AG04449 (cell line): ENCODE measurements at regions not wholly inside any gene's neighbourhood (a gene's known extent, or its start where the extent isn't known, plus 50 kb on each side); places are given as distances from the start of the nearest gene placed in this dataset.

Experiments
- CTCF ChIA-PET: fragments of 350-600 bp; formaldehyde crosslinking; extraction: SDS; loops from one replicate; lab custom pipeline; 2021; ENCODE audit warnings: antibody characterized with exemption; lab: Yijun Ruan, JAX
- POLR2A ChIA-PET: fragments of 400-600, 350-600 bp; formaldehyde crosslinking; extraction: SDS; loops from one replicate; lab custom pipeline; 2020; ENCODE audit warnings: antibody characterized with exemption, inconsistent platforms; lab: Yijun Ruan, JAX
- DNase-seq: peaks from one replicate; pipeline ENCODE4 v3.0.0-alpha.2; 2010; ENCODE audit warnings: low read depth, low spot score
- H3K4me3 ChIP-seq: 2 replicates; pipeline ENCODE4 v1.5.1; 2011; ENCODE audit warnings: low read depth, mild to moderate bottlenecking, control low read depth, low read length
- TF ChIP-seq, protein P1 (sequence below): IDR thresholded peaks from one replicate; pipeline ENCODE4 v1.5.1; 2011; ENCODE audit warnings: mild to moderate bottlenecking, moderate library complexity, low read length, control low read depth, inconsistent platforms; ENCODE audit not compliant: insufficient read depth; ENCODE audit errors: missing control alignments

- TF ChIP-seq, protein P1, sequence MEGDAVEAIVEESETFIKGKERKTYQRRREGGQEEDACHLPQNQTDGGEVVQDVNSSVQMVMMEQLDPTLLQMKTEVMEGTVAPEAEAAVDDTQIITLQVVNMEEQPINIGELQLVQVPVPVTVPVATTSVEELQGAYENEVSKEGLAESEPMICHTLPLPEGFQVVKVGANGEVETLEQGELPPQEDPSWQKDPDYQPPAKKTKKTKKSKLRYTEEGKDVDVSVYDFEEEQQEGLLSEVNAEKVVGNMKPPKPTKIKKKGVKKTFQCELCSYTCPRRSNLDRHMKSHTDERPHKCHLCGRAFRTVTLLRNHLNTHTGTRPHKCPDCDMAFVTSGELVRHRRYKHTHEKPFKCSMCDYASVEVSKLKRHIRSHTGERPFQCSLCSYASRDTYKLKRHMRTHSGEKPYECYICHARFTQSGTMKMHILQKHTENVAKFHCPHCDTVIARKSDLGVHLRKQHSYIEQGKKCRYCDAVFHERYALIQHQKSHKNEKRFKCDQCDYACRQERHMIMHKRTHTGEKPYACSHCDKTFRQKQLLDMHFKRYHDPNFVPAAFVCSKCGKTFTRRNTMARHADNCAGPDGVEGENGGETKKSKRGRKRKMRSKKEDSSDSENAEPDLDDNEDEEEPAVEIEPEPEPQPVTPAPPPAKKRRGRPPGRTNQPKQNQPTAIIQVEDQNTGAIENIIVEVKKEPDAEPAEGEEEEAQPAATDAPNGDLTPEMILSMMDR: no peak
- ChIA-PET CTCF (no interaction called here), POLR2A (no interaction called here)
- no peak for DNase-seq
- H3K4me3 ChIP-seq: no peak overlapping the region
Measured at GRCh38 chr3:171986176-171986575, 53.2 kb upstream of the FNDC3B start.

DNA sequence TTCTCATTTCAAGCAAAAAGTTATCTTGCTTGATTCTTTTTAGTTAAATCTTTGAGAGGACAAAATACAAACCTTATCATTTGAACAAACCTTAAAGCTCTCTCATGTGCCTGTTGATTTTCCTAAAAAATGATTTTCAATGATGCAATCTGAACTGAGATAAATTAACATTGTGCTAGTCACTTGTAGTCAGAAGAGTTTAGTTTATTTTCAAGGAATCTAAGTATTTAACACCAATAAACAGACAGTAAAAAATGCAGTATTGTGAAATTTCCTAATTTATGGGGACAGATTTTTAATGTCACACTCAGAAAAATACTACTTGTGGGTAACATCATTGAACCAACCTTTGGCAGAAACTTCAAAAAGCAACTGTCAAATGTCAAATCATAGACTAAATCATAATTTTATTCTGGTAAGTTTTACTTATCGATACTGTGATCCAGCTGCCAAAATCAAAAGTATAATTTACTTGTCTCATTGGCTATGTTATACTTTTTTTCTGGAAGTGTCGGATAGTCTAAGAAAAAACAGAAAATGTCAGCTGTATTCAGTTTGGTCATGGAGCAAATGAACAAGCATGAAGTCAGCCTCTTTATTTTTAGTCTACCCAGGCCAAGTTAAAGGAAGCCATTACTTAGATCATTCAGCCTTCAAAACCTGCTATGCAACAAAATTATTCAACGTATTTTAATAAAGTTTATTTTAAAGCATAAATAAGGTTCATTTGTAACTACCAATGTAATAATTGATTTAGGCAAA, 52.4 kb upstream of the FNDC3B start:
- CTCF ChIA-PET: no interaction called here
- TF ChIP-seq, protein P1: no peak
- no peak overlapping the region for H3K4me3 ChIP-seq
- DNase-seq: no peak
- POLR2A ChIA-PET: no interaction called here
